Nephron (organoid): ENCODE measurements at regions not wholly inside any gene's neighbourhood (a gene's known extent, or its start where the extent isn't known, plus 50 kb on each side); places are given as distances from the start of the nearest gene placed in this dataset.
A peak's percentile ranks its signal among the peaks of the same experiment; 100 is the strongest.

Source experiments
- H3K27ac Mint-ChIP-seq, 3 experiments: 2 replicates each; pipeline ENCODE4 v1.8.0; 2020; ENCODE audit warnings: mixed read lengths in 3 of 3, mild to moderate bottlenecking in 2 of 3, moderate library complexity in 1 of 3
- H3K27me3 Mint-ChIP-seq: 2 replicates; pipeline ENCODE4 v1.8.0; 2021; ENCODE audit warnings: low read depth, mild to moderate bottlenecking, moderate library complexity, mixed read lengths
- H3K36me3 Mint-ChIP-seq: 2 replicates; pipeline ENCODE4 v1.8.0; 2020; ENCODE audit warnings: low read depth, mixed read lengths
- H3K4me1 Mint-ChIP-seq: 2 replicates; pipeline ENCODE4 v1.8.0; 2020; ENCODE audit warnings: mixed read lengths
- H3K4me3 Mint-ChIP-seq, 3 experiments: 2 replicates each; pipeline ENCODE4 v1.8.0; 2020; ENCODE audit warnings: mild to moderate bottlenecking in 3 of 3, mixed read lengths in 3 of 3, moderate library complexity in 2 of 3
- H3K9me3 Mint-ChIP-seq: 2 replicates; pipeline ENCODE4 v1.8.0; 2020; ENCODE audit warnings: mixed read lengths
- CTCF ChIP-seq, 3 experiments: fragments of 200-600 bp; sonication (generic); IDR thresholded peaks; one replicate each; pipeline ENCODE4 v1.5.0; 2021; ENCODE audit warnings: antibody characterized with exemption in 3 of 3; ENCODE audit not compliant: unreplicated experiment in 3 of 3

- H3K27me3 Mint-ChIP-seq = peaks cover 74% of the 10 kb centered on the region
- no peaks in the 10 kb centered on the region for H3K4me1 Mint-ChIP-seq
- no peak for TF ChIP-seq CTCF (IDR thresholded peaks at IDR 0.05; ENCODE audit: unreplicated experiment in 3 of 3)
- H3K36me3 Mint-ChIP-seq = no peaks in the 10 kb centered on the region
- H3K9me3 Mint-ChIP-seq = no peaks in the 10 kb centered on the region
- no peak overlapping the region for H3K27ac Mint-ChIP-seq
- H3K4me3 Mint-ChIP-seq = no peak overlapping the region
Observed at GRCh38 chr12:130031041-130031440, 127.2 kb upstream of the TMEM132D start.

- Mint-ChIP-seq H3K9me3 (no peaks in the 10 kb centered on the region), H3K27ac (no peak overlapping the region), H3K27me3 (peaks cover 79% of the 10 kb centered on the region), H3K4me3 (no peak overlapping the region), H3K36me3 (no peaks in the 10 kb centered on the region), H3K4me1 (no peaks in the 10 kb centered on the region)
- TF ChIP-seq CTCF (IDR thresholded peaks at IDR 0.05; ENCODE audit: unreplicated experiment in 3 of 3) = peak; percentile 92 to 96 (median 96)
Observed at GRCh38 chr12:130031571-130032189, 127.9 kb upstream of the TMEM132D start.

- peaks cover 9% of the 10 kb centered on the region for H3K9me3 Mint-ChIP-seq
- no peaks in the 10 kb centered on the region for H3K36me3 Mint-ChIP-seq
- peaks cover 91% of the 10 kb centered on the region for H3K27me3 Mint-ChIP-seq
- TF ChIP-seq CTCF (IDR thresholded peaks at IDR 0.05; ENCODE audit: unreplicated experiment in 3 of 3) = peak; percentile 95 to 97 (median 95)
- H3K4me1 Mint-ChIP-seq = peaks cover 21% of the 10 kb centered on the region
- no peak overlapping the region for H3K4me3 Mint-ChIP-seq
- H3K27ac Mint-ChIP-seq = no peak overlapping the region
Observed at GRCh38 chr12:130041983-130042812, 120.1 kb upstream of the FZD10 start.

GRCh38 chr12:130043685-130044406 lies 118.4 kb upstream of the FZD10 start:
- H3K27me3 Mint-ChIP-seq = peaks cover 92% of the 10 kb centered on the region
- no peaks in the 10 kb centered on the region for H3K36me3 Mint-ChIP-seq
- no peak for TF ChIP-seq CTCF (IDR thresholded peaks at IDR 0.05; ENCODE audit: unreplicated experiment in 3 of 3)
- H3K27ac Mint-ChIP-seq = no peak overlapping the region
- H3K4me3 Mint-ChIP-seq = no peak overlapping the region
- peaks cover 9% of the 10 kb centered on the region for H3K9me3 Mint-ChIP-seq
- H3K4me1 Mint-ChIP-seq = peaks cover 21% of the 10 kb centered on the region

GRCh38 chr12:130044991-130045621 lies 117.2 kb upstream of the FZD10 start:
- peaks cover 91% of the 10 kb centered on the region for H3K27me3 Mint-ChIP-seq
- no peak for TF ChIP-seq CTCF (IDR thresholded peaks at IDR 0.05; ENCODE audit: unreplicated experiment in 3 of 3)
- peaks cover 10% of the 10 kb centered on the region for H3K9me3 Mint-ChIP-seq

More at GRCh38 chr12:130044991-130045621, 117.2 kb upstream of the FZD10 start:
- peak overlapping the region in 1 of 3 experiments; percentile 47 for H3K4me3 Mint-ChIP-seq
- H3K27ac Mint-ChIP-seq = no peak overlapping the region
- peaks cover 3% of the 10 kb centered on the region for H3K36me3 Mint-ChIP-seq
- H3K4me1 Mint-ChIP-seq = peaks cover 21% of the 10 kb centered on the region
